ENCODE measurements at regions not wholly inside any gene's neighbourhood (a gene's known extent, or its start where the extent isn't known, plus 50 kb on each side); places are given as distances from the start of the nearest gene placed in this dataset.

DNA sequence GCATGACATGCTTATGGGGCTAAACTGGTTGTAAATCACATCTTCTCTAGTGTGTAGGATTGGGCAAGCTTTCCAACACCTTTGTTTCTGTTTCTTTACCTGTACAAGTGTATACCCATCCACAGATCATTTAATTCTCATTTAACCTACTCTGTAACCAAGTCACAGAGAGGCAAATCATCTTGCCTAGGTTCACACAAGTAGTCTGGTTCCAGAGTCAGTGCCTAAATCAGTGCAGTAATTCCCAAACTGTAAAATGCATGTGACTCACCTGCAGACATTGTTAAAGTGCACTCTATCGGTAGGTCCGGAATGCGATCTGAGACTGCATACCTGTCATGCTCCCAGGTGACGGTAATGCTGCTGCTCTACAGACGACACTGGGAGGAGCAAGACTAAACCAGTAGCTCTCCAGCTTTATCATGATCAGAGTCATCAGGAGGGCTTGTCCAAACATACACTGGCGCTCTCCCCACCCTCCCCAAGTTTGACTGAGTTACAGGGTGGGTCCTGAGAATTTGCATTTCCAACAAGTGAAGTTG, 107.9 kb upstream of the FREM1 start:
- Histone ChIP-seq H3K27me3 (ENCODE audit: low read length) (no peaks in the 10 kb centered on the region), H3K9me2 (replicated peaks; ENCODE audit: insufficient read depth, low read length) (no peaks in the 10 kb centered on the region), H3K4me2 (ENCODE audit: low read depth, low read length, poor library complexity, severe bottlenecking) (no peak overlapping the region), H3K9ac (ENCODE audit: low read length) (no peak overlapping the region), H3K27ac (ENCODE audit: low read length) (no peak overlapping the region), H3K79me2 (ENCODE audit: low read length) (no peaks in the 10 kb centered on the region), H2AFZ (ENCODE audit: low read length) (no peak overlapping the region), H4K20me1 (ENCODE audit: insufficient read depth, low read depth, low read length) (no peaks in the 10 kb centered on the region), H3K4me1 (ENCODE audit: low read length) (no peaks in the 10 kb centered on the region), H3K36me3 (ENCODE audit: insufficient read depth, low read length) (no peaks in the 10 kb centered on the region), H3K4me3 (ENCODE audit: low read length) (no peak overlapping the region), H3K9me3 (ENCODE audit: low read length) (no peaks in the 10 kb centered on the region)
- no peak for DNase-seq

- Histone ChIP-seq H3K27ac (ENCODE audit: low read length) (no peak overlapping the region), H3K79me2 (ENCODE audit: low read length) (no peaks in the 10 kb centered on the region), H2AFZ (ENCODE audit: low read length) (no peak overlapping the region), H3K36me3 (ENCODE audit: insufficient read depth, low read length) (no peaks in the 10 kb centered on the region), H3K4me1 (ENCODE audit: low read length) (no peaks in the 10 kb centered on the region), H3K9me2 (replicated peaks; ENCODE audit: insufficient read depth, low read length) (no peaks in the 10 kb centered on the region), H3K27me3 (ENCODE audit: low read length) (no peaks in the 10 kb centered on the region), H3K4me2 (ENCODE audit: low read depth, low read length, poor library complexity, severe bottlenecking) (no peak overlapping the region), H3K9ac (ENCODE audit: low read length) (no peak overlapping the region), H4K20me1 (ENCODE audit: insufficient read depth, low read depth, low read length) (no peaks in the 10 kb centered on the region), H3K4me3 (ENCODE audit: low read length) (no peak overlapping the region), H3K9me3 (ENCODE audit: low read length) (no peaks in the 10 kb centered on the region)
- DNase-seq, result no peak
Observed at GRCh38 chr9:15010581-15010980, 100.4 kb upstream of the FREM1 start.

DNA sequence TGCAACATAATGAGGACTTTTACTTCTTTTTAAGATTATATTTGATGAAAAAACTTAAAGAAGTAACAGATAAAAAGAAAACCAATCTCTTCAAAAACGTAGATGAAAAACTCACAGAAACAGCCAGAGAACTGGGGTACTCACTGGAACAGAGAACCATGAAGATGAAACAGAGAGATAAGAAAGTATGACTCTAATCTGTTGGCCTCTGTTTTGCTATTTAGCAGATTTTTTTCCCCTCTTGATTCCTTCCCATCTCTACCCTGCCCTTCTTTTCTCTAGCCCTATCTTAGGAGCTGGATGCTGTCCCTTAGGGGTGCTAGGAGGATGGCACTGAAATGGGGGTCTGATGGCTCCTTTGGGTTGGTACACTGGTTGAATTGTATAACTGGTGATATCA, 97.5 kb upstream of the FREM1 start:
- Histone ChIP-seq H3K4me2 (ENCODE audit: low read depth, low read length, poor library complexity, severe bottlenecking) (no peak overlapping the region), H3K79me2 (ENCODE audit: low read length) (no peaks in the 10 kb centered on the region), H3K9ac (ENCODE audit: low read length) (no peak overlapping the region), H3K4me1 (ENCODE audit: low read length) (no peaks in the 10 kb centered on the region), H3K27ac (ENCODE audit: low read length) (no peak overlapping the region), H3K36me3 (ENCODE audit: insufficient read depth, low read length) (no peaks in the 10 kb centered on the region), H2AFZ (ENCODE audit: low read length) (no peak overlapping the region), H3K9me3 (ENCODE audit: low read length) (no peaks in the 10 kb centered on the region), H4K20me1 (ENCODE audit: insufficient read depth, low read depth, low read length) (no peaks in the 10 kb centered on the region), H3K4me3 (ENCODE audit: low read length) (no peak overlapping the region), H3K9me2 (replicated peaks; ENCODE audit: insufficient read depth, low read length) (no peaks in the 10 kb centered on the region), H3K27me3 (ENCODE audit: low read length) (no peaks in the 10 kb centered on the region)
- DNase-seq, result no peak

- H3K4me3 ChIP-seq (ENCODE audit: low read length), result no peak overlapping the region
- 0 out of 2 replicates have a peak overlapping the region, but pooled peaks have one; percentile 9 for H2AFZ ChIP-seq (ENCODE audit: low read length)
- H3K36me3 ChIP-seq (ENCODE audit: insufficient read depth, low read length), result no peaks in the 10 kb centered on the region
- H3K9ac ChIP-seq (ENCODE audit: low read length), result no peak overlapping the region
- H4K20me1 ChIP-seq (ENCODE audit: insufficient read depth, low read depth, low read length), result no peaks in the 10 kb centered on the region
- no peaks in the 10 kb centered on the region for H3K9me2 ChIP-seq (replicated peaks; ENCODE audit: insufficient read depth, low read length)
- H3K27me3 ChIP-seq (ENCODE audit: low read length), result no peaks in the 10 kb centered on the region
- no peak overlapping the region for H3K4me2 ChIP-seq (ENCODE audit: low read depth, low read length, poor library complexity, severe bottlenecking)
- H3K27ac ChIP-seq (ENCODE audit: low read length), result no peak overlapping the region
- H3K4me1 ChIP-seq (ENCODE audit: low read length), result no peaks in the 10 kb centered on the region
- no peak for DNase-seq
- no peaks in the 10 kb centered on the region for H3K79me2 ChIP-seq (ENCODE audit: low read length)
- H3K9me3 ChIP-seq (ENCODE audit: low read length), result no peaks in the 10 kb centered on the region
Observed at GRCh38 chr9:14994738-14995137, 84.5 kb upstream of the FREM1 start.

DNA sequence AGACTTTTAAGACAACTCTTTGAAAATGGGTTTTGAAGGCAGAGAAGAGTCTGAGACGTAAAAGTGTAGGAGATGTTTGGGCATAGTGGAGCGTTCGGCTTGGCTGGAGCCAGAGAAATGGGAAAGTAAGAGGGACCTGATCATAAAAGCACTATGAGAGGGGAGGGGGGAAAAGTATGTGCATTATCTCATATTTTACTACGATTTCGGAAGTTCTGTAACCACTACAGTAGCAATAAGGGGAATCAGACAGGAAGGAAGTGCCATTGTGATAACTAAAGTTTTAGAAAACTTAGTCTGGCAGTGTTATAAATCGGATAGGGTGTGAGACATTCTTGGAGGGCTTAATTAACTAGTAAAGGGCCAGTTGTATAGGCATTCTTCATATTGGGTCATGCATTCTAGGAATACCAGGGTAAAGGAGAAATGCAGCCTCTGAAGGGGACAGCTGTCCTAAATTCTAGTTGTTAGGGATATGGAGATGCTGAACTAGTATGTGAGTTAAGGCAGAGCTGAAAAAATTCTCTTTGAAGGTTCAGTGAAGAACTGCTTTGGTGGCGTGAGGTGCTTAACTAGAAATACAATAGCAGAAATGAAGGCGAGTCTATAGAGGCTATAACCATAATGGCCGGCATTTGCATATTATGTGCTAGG, 83.8 kb upstream of the FREM1 start:
- Histone ChIP-seq H3K9me2 (replicated peaks; ENCODE audit: insufficient read depth, low read length) (no peaks in the 10 kb centered on the region), H3K27me3 (ENCODE audit: low read length) (no peaks in the 10 kb centered on the region), H2AFZ (ENCODE audit: low read length) (no peak overlapping the region), H3K9me3 (ENCODE audit: low read length) (no peaks in the 10 kb centered on the region), H3K4me1 (ENCODE audit: low read length) (no peaks in the 10 kb centered on the region), H3K9ac (ENCODE audit: low read length) (no peak overlapping the region), H3K27ac (ENCODE audit: low read length) (no peak overlapping the region), H3K79me2 (ENCODE audit: low read length) (no peaks in the 10 kb centered on the region), H3K4me3 (ENCODE audit: low read length) (no peak overlapping the region), H4K20me1 (ENCODE audit: insufficient read depth, low read depth, low read length) (no peaks in the 10 kb centered on the region), H3K36me3 (ENCODE audit: insufficient read depth, low read length) (no peaks in the 10 kb centered on the region), H3K4me2 (ENCODE audit: low read depth, low read length, poor library complexity, severe bottlenecking) (no peak overlapping the region)
- no peak for DNase-seq

GRCh38 chr9:14993061-14993800, 83.0 kb upstream of the FREM1 start:
- no peaks in the 10 kb centered on the region for H4K20me1 ChIP-seq (ENCODE audit: insufficient read depth, low read depth, low read length)
- H3K27me3 ChIP-seq (ENCODE audit: low read length), result no peaks in the 10 kb centered on the region
- H3K27ac ChIP-seq (ENCODE audit: low read length), result no peak overlapping the region
- no peak overlapping the region for H3K4me3 ChIP-seq (ENCODE audit: low read length)
- H3K9ac ChIP-seq (ENCODE audit: low read length), result no peak overlapping the region
- no peaks in the 10 kb centered on the region for H3K9me2 ChIP-seq (replicated peaks; ENCODE audit: insufficient read depth, low read length)
- H2AFZ ChIP-seq (ENCODE audit: low read length), result no peak overlapping the region
- no peak overlapping the region for H3K4me2 ChIP-seq (ENCODE audit: low read depth, low read length, poor library complexity, severe bottlenecking)
- H3K4me1 ChIP-seq (ENCODE audit: low read length), result peaks cover under 1% of the 10 kb centered on the region; the same call in 1 of the 2 replicates
- H3K36me3 ChIP-seq (ENCODE audit: insufficient read depth, low read length), result no peaks in the 10 kb centered on the region
- no peak for DNase-seq
- no peaks in the 10 kb centered on the region for H3K9me3 ChIP-seq (ENCODE audit: low read length)
- H3K79me2 ChIP-seq (ENCODE audit: low read length), result no peaks in the 10 kb centered on the region

DNA sequence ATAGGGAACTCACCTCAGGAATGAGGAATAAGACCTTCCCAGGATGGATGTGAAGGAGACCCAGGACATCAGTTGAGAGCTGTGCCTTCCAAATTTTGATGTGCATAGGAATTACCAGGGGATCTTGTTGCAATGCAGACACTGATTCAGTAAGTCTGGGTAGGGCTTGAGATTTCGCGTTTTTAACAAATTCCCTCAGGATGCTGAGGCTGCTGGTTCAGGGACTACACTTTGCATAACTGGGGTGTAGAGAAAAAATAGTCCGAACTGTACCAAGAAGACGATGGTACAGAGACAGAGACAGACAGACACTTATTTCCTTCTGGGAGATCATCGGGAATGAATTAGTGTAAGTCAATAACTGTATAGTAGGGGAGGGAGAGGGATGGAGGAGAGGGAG, 82.3 kb upstream of the FREM1 start:
- no peaks in the 10 kb centered on the region for H3K27me3 ChIP-seq (ENCODE audit: low read length)
- no peaks in the 10 kb centered on the region for H3K9me2 ChIP-seq (replicated peaks; ENCODE audit: insufficient read depth, low read length)
- H3K9ac ChIP-seq (ENCODE audit: low read length), result no peak overlapping the region
- no peak overlapping the region for H3K27ac ChIP-seq (ENCODE audit: low read length)
- H3K4me1 ChIP-seq (ENCODE audit: low read length), result peaks cover 8% of the 10 kb centered on the region
- peak overlapping the region; percentile 53 for H3K4me2 ChIP-seq (ENCODE audit: low read depth, low read length, poor library complexity, severe bottlenecking)
- H2AFZ ChIP-seq (ENCODE audit: low read length), result peak overlapping the region; percentile 72; the same call in 1 of the 2 replicates
- no peaks in the 10 kb centered on the region for H3K9me3 ChIP-seq (ENCODE audit: low read length)
- H4K20me1 ChIP-seq (ENCODE audit: insufficient read depth, low read depth, low read length), result no peaks in the 10 kb centered on the region
- no peaks in the 10 kb centered on the region for H3K79me2 ChIP-seq (ENCODE audit: low read length)
- no peaks in the 10 kb centered on the region for H3K36me3 ChIP-seq (ENCODE audit: insufficient read depth, low read length)
- H3K4me3 ChIP-seq (ENCODE audit: low read length), result peak overlapping the region; percentile 44
- DNase-seq, result no peak

DNA sequence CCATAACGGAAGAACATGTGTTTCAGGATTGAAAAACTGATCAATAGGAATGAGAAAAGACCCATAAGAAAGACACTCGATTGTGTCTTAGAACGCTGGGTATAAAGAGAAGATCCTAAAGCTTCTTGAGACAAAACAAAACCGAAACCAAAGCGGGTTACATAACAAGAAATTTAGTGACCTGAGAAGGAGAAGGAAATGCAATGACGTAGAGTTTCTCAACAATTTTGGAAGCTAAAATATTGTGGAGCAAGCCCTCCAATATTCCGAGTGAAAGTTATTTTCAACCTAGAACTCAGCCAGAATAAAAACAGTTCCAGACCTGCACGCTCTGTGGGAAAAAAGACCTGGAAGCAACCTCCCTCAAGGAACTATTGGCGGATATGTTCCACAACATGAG, 81.9 kb upstream of the FREM1 start:
- Histone ChIP-seq H3K36me3 (ENCODE audit: insufficient read depth, low read length) (no peaks in the 10 kb centered on the region), H3K9me3 (ENCODE audit: low read length) (no peaks in the 10 kb centered on the region), H3K79me2 (ENCODE audit: low read length) (no peaks in the 10 kb centered on the region), H3K9me2 (replicated peaks; ENCODE audit: insufficient read depth, low read length) (no peaks in the 10 kb centered on the region), H3K27me3 (ENCODE audit: low read length) (no peaks in the 10 kb centered on the region), H3K4me2 (ENCODE audit: low read depth, low read length, poor library complexity, severe bottlenecking) (peak overlapping the region; percentile 53), H4K20me1 (ENCODE audit: insufficient read depth, low read depth, low read length) (no peaks in the 10 kb centered on the region), H2AFZ (ENCODE audit: low read length) (peak overlapping the region; percentile 72), H3K4me3 (ENCODE audit: low read length) (peak overlapping the region; percentile 44), H3K4me1 (ENCODE audit: low read length) (peaks cover 10% of the 10 kb centered on the region), H3K27ac (ENCODE audit: low read length) (no peak overlapping the region), H3K9ac (ENCODE audit: low read length) (no peak overlapping the region)
- peak; percentile 53 for DNase-seq

All from Karpas-422 (cell line).